Mucosa of stomach (tissue), 1 donor: ENCODE measurements at regions not wholly inside any gene's neighbourhood (a gene's known extent, or its start where the extent isn't known, plus 50 kb on each side); places are given as distances from the start of the nearest gene placed in this dataset.

Source experiments
- H3K27me3 ChIP-seq: one replicate; pipeline ENCODE4 v1.7.0; 2013; ENCODE audit warnings: mild to moderate bottlenecking, low read length; ENCODE audit not compliant: control insufficient read depth, insufficient read depth
- H3K36me3 ChIP-seq: one replicate; pipeline ENCODE4 v1.7.0; 2013; ENCODE audit warnings: low read length; ENCODE audit not compliant: control insufficient read depth, insufficient read depth
- H3K4me1 ChIP-seq: one replicate; pipeline ENCODE4 v1.7.0; 2013; ENCODE audit warnings: mild to moderate bottlenecking, low read length; ENCODE audit not compliant: control insufficient read depth, insufficient read depth
- H3K4me3 ChIP-seq: one replicate; pipeline ENCODE4 v1.7.0; 2013; ENCODE audit warnings: low read length
- H3K9ac ChIP-seq: one replicate; pipeline ENCODE4 v1.7.0; 2013; ENCODE audit warnings: mild to moderate bottlenecking, low read length, moderate library complexity
- H3K9me3 ChIP-seq: one replicate; pipeline ENCODE4 v1.7.0; 2013; ENCODE audit warnings: mild to moderate bottlenecking, low read length, moderate library complexity; ENCODE audit not compliant: control insufficient read depth
- donor health status: Pancreatic carcinoma.

- no peaks in the 10 kb centered on the region for H3K36me3 ChIP-seq
- H3K4me1 ChIP-seq = no peaks in the 10 kb centered on the region
- H3K9ac ChIP-seq = no peak overlapping the region
- H3K27me3 ChIP-seq = no peaks in the 10 kb centered on the region
- H3K9me3 ChIP-seq = no peaks in the 10 kb centered on the region
- no peak overlapping the region for H3K4me3 ChIP-seq
Observed at GRCh38 chr4:31391976-31392375, 671.8 kb downstream of the PCDH7 start.

GRCh38 chr4:31392923-31393322 is 672.8 kb downstream of the PCDH7 start:
- Histone ChIP-seq H3K9ac (no peak overlapping the region), H3K4me1 (no peaks in the 10 kb centered on the region), H3K36me3 (no peaks in the 10 kb centered on the region), H3K4me3 (no peak overlapping the region), H3K27me3 (no peaks in the 10 kb centered on the region), H3K9me3 (no peaks in the 10 kb centered on the region)

GRCh38 chr4:31408121-31408520 is 688.0 kb downstream of the PCDH7 start:
- Histone ChIP-seq H3K4me1 (no peaks in the 10 kb centered on the region), H3K27me3 (no peaks in the 10 kb centered on the region), H3K36me3 (no peaks in the 10 kb centered on the region), H3K9ac (no peak overlapping the region), H3K4me3 (no peak overlapping the region), H3K9me3 (no peaks in the 10 kb centered on the region)

- no peak overlapping the region for H3K9ac ChIP-seq
- H3K9me3 ChIP-seq = no peaks in the 10 kb centered on the region
- H3K4me1 ChIP-seq = no peaks in the 10 kb centered on the region
- H3K36me3 ChIP-seq = no peaks in the 10 kb centered on the region
- no peaks in the 10 kb centered on the region for H3K27me3 ChIP-seq
- H3K4me3 ChIP-seq = no peak overlapping the region
Observed at GRCh38 chr4:31411565-31411964, 691.4 kb downstream of the PCDH7 start.

GRCh38 chr4:31415629-31416028 is 695.5 kb downstream of the PCDH7 start:
- Histone ChIP-seq H3K9ac (no peak overlapping the region), H3K4me3 (no peak overlapping the region), H3K27me3 (no peaks in the 10 kb centered on the region), H3K4me1 (no peaks in the 10 kb centered on the region), H3K36me3 (no peaks in the 10 kb centered on the region), H3K9me3 (no peaks in the 10 kb centered on the region)

GRCh38 chr4:31416498-31416897 is 696.3 kb downstream of the PCDH7 start:
- H3K9ac ChIP-seq = no peak overlapping the region
- no peaks in the 10 kb centered on the region for H3K36me3 ChIP-seq
- no peaks in the 10 kb centered on the region for H3K4me1 ChIP-seq
- no peak overlapping the region for H3K4me3 ChIP-seq
- H3K27me3 ChIP-seq = no peaks in the 10 kb centered on the region
- H3K9me3 ChIP-seq = no peaks in the 10 kb centered on the region

GRCh38 chr4:31417040-31417439 is 696.9 kb downstream of the PCDH7 start:
- H3K4me3 ChIP-seq = no peak overlapping the region
- no peaks in the 10 kb centered on the region for H3K36me3 ChIP-seq
- H3K9ac ChIP-seq = no peak overlapping the region
- no peaks in the 10 kb centered on the region for H3K27me3 ChIP-seq
- no peaks in the 10 kb centered on the region for H3K4me1 ChIP-seq
- no peaks in the 10 kb centered on the region for H3K9me3 ChIP-seq

GRCh38 chr4:31422006-31422405 is 701.8 kb downstream of the PCDH7 start:
- H3K9ac ChIP-seq = no peak overlapping the region
- no peaks in the 10 kb centered on the region for H3K4me1 ChIP-seq
- H3K4me3 ChIP-seq = no peak overlapping the region
- H3K9me3 ChIP-seq = no peaks in the 10 kb centered on the region
- no peaks in the 10 kb centered on the region for H3K36me3 ChIP-seq
- no peaks in the 10 kb centered on the region for H3K27me3 ChIP-seq

GRCh38 chr4:31427691-31428090 is 707.5 kb downstream of the PCDH7 start:
- no peak overlapping the region for H3K9ac ChIP-seq
- no peaks in the 10 kb centered on the region for H3K36me3 ChIP-seq
- H3K27me3 ChIP-seq = no peaks in the 10 kb centered on the region
- no peaks in the 10 kb centered on the region for H3K4me1 ChIP-seq
- H3K9me3 ChIP-seq = no peaks in the 10 kb centered on the region
- H3K4me3 ChIP-seq = no peak overlapping the region

GRCh38 chr4:31442236-31442635 is 722.1 kb downstream of the PCDH7 start:
- no peak overlapping the region for H3K9ac ChIP-seq
- no peaks in the 10 kb centered on the region for H3K36me3 ChIP-seq
- no peaks in the 10 kb centered on the region for H3K9me3 ChIP-seq

GRCh38 chr4:31445526-31445925 is 725.4 kb downstream of the PCDH7 start:
- no peak overlapping the region for H3K4me3 ChIP-seq
- no peaks in the 10 kb centered on the region for H3K36me3 ChIP-seq
- no peaks in the 10 kb centered on the region for H3K9me3 ChIP-seq
- H3K9ac ChIP-seq = no peak overlapping the region
- H3K27me3 ChIP-seq = no peaks in the 10 kb centered on the region
- H3K4me1 ChIP-seq = no peaks in the 10 kb centered on the region

More at GRCh38 chr4:31442236-31442635, 722.1 kb downstream of the PCDH7 start:
- H3K27me3 ChIP-seq = no peaks in the 10 kb centered on the region
- H3K4me3 ChIP-seq = no peak overlapping the region
- H3K4me1 ChIP-seq = no peaks in the 10 kb centered on the region

- Histone ChIP-seq H3K36me3 (no peaks in the 10 kb centered on the region), H3K4me1 (no peaks in the 10 kb centered on the region), H3K9ac (no peak overlapping the region), H3K27me3 (no peaks in the 10 kb centered on the region), H3K4me3 (no peak overlapping the region), H3K9me3 (no peaks in the 10 kb centered on the region)
Observed at GRCh38 chr4:31455612-31456011, 735.4 kb downstream of the PCDH7 start.

GRCh38 chr4:31458813-31459212 is 738.6 kb downstream of the PCDH7 start:
- Histone ChIP-seq H3K4me3 (no peak overlapping the region), H3K4me1 (no peaks in the 10 kb centered on the region), H3K27me3 (no peaks in the 10 kb centered on the region), H3K36me3 (no peaks in the 10 kb centered on the region), H3K9ac (no peak overlapping the region), H3K9me3 (no peaks in the 10 kb centered on the region)
